HepG2 (cell line): ENCODE measurements at regions not wholly inside any gene's neighbourhood (a gene's known extent, or its start where the extent isn't known, plus 50 kb on each side); places are given as distances from the start of the nearest gene placed in this dataset.

Experiments
- CSRNP1 ChIP-seq: sonication (generic); formaldehyde crosslinking; IDR thresholded peaks from 2 replicates; pipeline ENCODE4 v1.8.1; 2023; ENCODE audit warnings: mild to moderate bottlenecking, missing genetic modification reagents
- FOXK2 ChIP-seq: fragments of 450-650 bp; IDR thresholded peaks from 2 replicates; pipeline ENCODE4 v1.6.1; 2016
- MTERF4 ChIP-seq: sonication (generic); formaldehyde crosslinking; IDR thresholded peaks from 2 replicates; pipeline ENCODE4 v1.8.0; 2023; ENCODE audit warnings: mild to moderate bottlenecking, missing genetic modification reagents
- NFATC3 ChIP-seq: sonication (generic); formaldehyde crosslinking; IDR thresholded peaks from 2 replicates; pipeline ENCODE4 v1.5.1; 2020; ENCODE audit warnings: mild to moderate bottlenecking, missing genetic modification reagents
- PRDM10 ChIP-seq: sonication (generic); formaldehyde crosslinking; IDR thresholded peaks from 2 replicates; pipeline ENCODE4 v1.4.0; 2020; ENCODE audit warnings: low read depth, missing genetic modification reagents
- RFXAP ChIP-seq: sonication (generic); formaldehyde crosslinking; IDR thresholded peaks from 2 replicates; pipeline ENCODE4 v1.4.0; 2020; ENCODE audit warnings: missing genetic modification reagents, borderline replicate concordance
- TFE3 ChIP-seq: IDR thresholded peaks from 2 replicates; pipeline ENCODE4 v1.6.1; 2016
- ZGPAT ChIP-seq: IDR thresholded peaks from 2 replicates; pipeline ENCODE4 v1.6.1; 2016; ENCODE audit warnings: mild to moderate bottlenecking
- ZMYM2 ChIP-seq: sonication (generic); formaldehyde crosslinking; IDR thresholded peaks from 2 replicates; pipeline ENCODE4 v1.8.0; 2022; ENCODE audit warnings: mild to moderate bottlenecking, missing genetic modification reagents
- ZNF224 ChIP-seq: sonication (generic); formaldehyde crosslinking; IDR thresholded peaks from 2 replicates; pipeline ENCODE4 v1.5.0; 2020; ENCODE audit warnings: mild to moderate bottlenecking, missing genetic modification reagents
- ZNF550 ChIP-seq: sonication (generic); formaldehyde crosslinking; IDR thresholded peaks from 2 replicates; pipeline ENCODE4 v1.4.0; 2020; ENCODE audit warnings: mild to moderate bottlenecking, missing genetic modification reagents, borderline replicate concordance
- ZNF646 ChIP-seq: sonication (generic); formaldehyde crosslinking; IDR thresholded peaks from 2 replicates; pipeline ENCODE4 v1.9.0; 2021; ENCODE audit warnings: mild to moderate bottlenecking, missing genetic modification reagents
- ZNF792 ChIP-seq: IDR thresholded peaks from 2 replicates; pipeline ENCODE4 v1.6.1; 2016

GRCh38 chr16:86909359-86910160, 331.2 kb downstream of the FOXL1 start (continued):
- TF ChIP-seq PRDM10 (CRISPR knock-in tag) (no peak), FOXK2 (peak; percentile 41; the same call in 1 of the 2 replicates), ZNF792 (CRISPR knock-in tag) (no peak), ZNF550 (no peak), TFE3 (CRISPR knock-in tag) (no peak), CSRNP1 (no peak), ZNF224 (CRISPR knock-in tag) (no peak), MTERF4 (CRISPR knock-in tag) (no peak), ZMYM2 (no peak), ZGPAT (no peak), NFATC3 (CRISPR knock-in tag) (no peak), RFXAP (no peak), ZNF646 (CRISPR knock-in tag) (peak; percentile 64; the same call in 1 of the 2 replicates)
